Left lung (tissue), 4 donors: ENCODE measurements at regions not wholly inside any gene's neighbourhood (a gene's known extent, or its start where the extent isn't known, plus 50 kb on each side); places are given as distances from the start of the nearest gene placed in this dataset.

Experiments used
- ATAC-seq: fragments of 200-7000 bp; cut with Tn5 transposase; one replicate; pipeline ENCODE4 v1.9.1; 2020; ENCODE audit warnings: moderate library complexity
- DNase-seq, 4 donors: peaks; one replicate each; pipeline ENCODE4 v3.0.0-alpha.2; 2013 to 2020
- H3K27ac ChIP-seq, 2 donors: fragments of 200-600 bp; sonication (generic) in 1 of 2; one replicate each; pipeline versions ENCODE4 v1.5.0 to v1.8.0; 2020 to 2021
- H3K27me3 ChIP-seq, 2 donors: fragments of 200-600 bp; sonication (generic) in 1 of 2; one replicate each; pipeline versions ENCODE4 v1.5.0 to v1.8.0; 2020 to 2021
- H3K36me3 ChIP-seq, 2 donors: fragments of 200-600 bp; sonication (generic) in 1 of 2; one replicate each; pipeline versions ENCODE4 v1.5.0 to v1.8.0; 2020 to 2021
- H3K4me1 ChIP-seq, 2 donors: fragments of 200-600 bp; one replicate each; pipeline ENCODE4 v1.8.0; 2021
- H3K4me3 ChIP-seq, 2 donors: fragments of 200-600 bp; sonication (generic) in 1 of 2; one replicate each; pipeline versions ENCODE4 v1.5.0 to v1.8.0; 2020 to 2021; ENCODE audit warnings: mild to moderate bottlenecking in 1 of 2
- H3K9me3 ChIP-seq, 2 donors: fragments of 200-600 bp; sonication (generic) in 1 of 2; one replicate each; pipeline versions ENCODE4 v1.5.0 to v1.8.0; 2020 to 2021
- CTCF ChIP-seq, 2 donors: fragments of 200-600 bp; sonication (generic) in 1 of 2; IDR thresholded peaks; one replicate each; pipeline versions ENCODE4 v1.5.0 to v1.8.0; 2021; ENCODE audit warnings: antibody characterized with exemption in 2 of 2
- intact Hi-C, 2 donors: fragments of 100-400 bp; cut with DNase I; formaldehyde crosslinking; loops; one replicate each; pipeline versions ENCODE4 v1.11.2 to v1.14.2; 2022
- donor health status: DM: no; HTN: yes; CAD: no.
- donor health status: DM: no; HTN: no; CAD: no.

- intact Hi-C loops, result loop anchor here in 1 of 2 donors (10.0 kb wide), 1 partner anchor 462 kb away; the partner anchor contains the start of gene EFNB1
- no peaks in the 10 kb centered on the region for H3K36me3 ChIP-seq
- no peak for TF ChIP-seq CTCF (IDR thresholded peaks at IDR 0.05)
- ATAC-seq, result no peak
- no peaks in the 10 kb centered on the region for H3K9me3 ChIP-seq
- no peak overlapping the region for H3K4me3 ChIP-seq
- H3K27me3 ChIP-seq, result no peaks in the 10 kb centered on the region
- no peak for DNase-seq
- peaks cover 3% of the 10 kb centered on the region in 2 donors for H3K4me1 ChIP-seq
- no peak overlapping the region for H3K27ac ChIP-seq
Measured at GRCh38 chrX:69286565-69286906, 121.3 kb upstream of the PJA1 start.

GRCh38 chrX:69285881-69286564 lies 120.8 kb upstream of the PJA1 start:
- Histone ChIP-seq H3K4me1 (peaks cover 3% of the 10 kb centered on the region in 2 donors), H3K9me3 (no peaks in the 10 kb centered on the region), H3K36me3 (no peaks in the 10 kb centered on the region), H3K27ac (no peak overlapping the region), H3K27me3 (no peaks in the 10 kb centered on the region), H3K4me3 (peak overlapping the region in 1 of 2 donors; percentile 14)
- intact Hi-C loops, result loop anchor here in 1 of 2 donors (10.0 kb wide), 1 partner anchor 461 kb away; the partner anchor contains the start of gene EFNB1
- ATAC-seq (peak; percentile 85), DNase-seq (peak; percentile 55 to 85 (median 80))
- peak; percentile 78 to 89 for TF ChIP-seq CTCF (IDR thresholded peaks at IDR 0.05)

GRCh38 chrX:69285401-69285877 lies 120.2 kb upstream of the PJA1 start:
- Histone ChIP-seq H3K4me3 (peak overlapping the region in 1 of 2 donors; percentile 14), H3K9me3 (no peaks in the 10 kb centered on the region), H3K4me1 (peaks cover 3% of the 10 kb centered on the region in 2 donors), H3K36me3 (no peaks in the 10 kb centered on the region), H3K27ac (no peak overlapping the region), H3K27me3 (no peaks in the 10 kb centered on the region)
- no peak for TF ChIP-seq CTCF (IDR thresholded peaks at IDR 0.05)
- DNase-seq (peak in 3 of 4 donors; percentile 53 to 79 (median 59)), ATAC-seq (peak; percentile 37)
- intact Hi-C loops, result loop anchor here in 1 of 2 donors (10.0 kb wide), 1 partner anchor 461 kb away; the partner anchor contains the start of gene EFNB1

GRCh38 chrX:69284491-69284890 lies 119.2 kb upstream of the PJA1 start:
- no peak for ATAC-seq
- H3K27ac ChIP-seq, result no peak overlapping the region
- H3K9me3 ChIP-seq, result no peaks in the 10 kb centered on the region
- intact Hi-C loops, result loop anchor here in 1 of 2 donors (10.0 kb wide), 1 partner anchor 460 kb away; the partner anchor contains the start of gene EFNB1
- H3K4me3 ChIP-seq, result no peak overlapping the region
- H3K36me3 ChIP-seq, result no peaks in the 10 kb centered on the region
- no peak for DNase-seq
- H3K27me3 ChIP-seq, result no peaks in the 10 kb centered on the region
- TF ChIP-seq CTCF (IDR thresholded peaks at IDR 0.05), result no peak
- peaks cover 3% of the 10 kb centered on the region in 2 donors for H3K4me1 ChIP-seq

GRCh38 chrX:69282893-69283690 lies 117.8 kb upstream of the PJA1 start:
- no peak for DNase-seq
- Histone ChIP-seq H3K4me1 (peaks cover 3% of the 10 kb centered on the region in 2 donors), H3K4me3 (no peak overlapping the region), H3K9me3 (no peaks in the 10 kb centered on the region), H3K27me3 (no peaks in the 10 kb centered on the region), H3K36me3 (no peaks in the 10 kb centered on the region), H3K27ac (no peak overlapping the region)
- no peak for TF ChIP-seq CTCF (IDR thresholded peaks at IDR 0.05)
- no peak for ATAC-seq
- intact Hi-C loops, result loop anchor here in 1 of 2 donors (10.0 kb wide), 1 partner anchor 458 kb away; the partner anchor contains the start of gene EFNB1
